Endodermal cell (in vitro differentiated cells): ENCODE measurements at regions not wholly inside any gene's neighbourhood (a gene's known extent, or its start where the extent isn't known, plus 50 kb on each side); places are given as distances from the start of the nearest gene placed in this dataset.

ENCODE experiments used
- DNase-seq: peaks from one replicate; pipeline ENCODE4 v3.0.0-alpha.2; 2017
- H3K27ac ChIP-seq: 2 replicates; pipeline ENCODE4 v1.5.1; 2013; ENCODE audit warnings: mild to moderate bottlenecking, low read depth, low read length, moderate library complexity
- H3K27me3 ChIP-seq: 2 replicates; pipeline ENCODE4 v1.6.1; 2013; ENCODE audit warnings: mild to moderate bottlenecking, low read length, moderate library complexity; ENCODE audit not compliant: insufficient read depth, control insufficient read depth, poor library complexity, severe bottlenecking
- H3K36me3 ChIP-seq: 2 replicates; pipeline ENCODE4 v1.7.0; 2013; ENCODE audit warnings: mild to moderate bottlenecking, low read length, moderate library complexity; ENCODE audit not compliant: control insufficient read depth, insufficient read depth
- H3K4me1 ChIP-seq: one replicate; pipeline ENCODE4 v1.7.0; 2013; ENCODE audit warnings: low read length; ENCODE audit not compliant: control insufficient read depth, insufficient read depth
- H3K4me3 ChIP-seq: 2 replicates; pipeline ENCODE4 v1.5.1; 2013; ENCODE audit warnings: mild to moderate bottlenecking, low read length, moderate library complexity
- H3K9ac ChIP-seq: 2 replicates; pipeline ENCODE4 v1.6.1; 2013; ENCODE audit warnings: mild to moderate bottlenecking, low read length, moderate library complexity; ENCODE audit not compliant: poor library complexity, severe bottlenecking; ENCODE audit errors: extremely low read depth
- H3K9me3 ChIP-seq: 2 replicates; pipeline ENCODE4 v1.6.1; 2013; ENCODE audit warnings: mild to moderate bottlenecking, low read length, moderate library complexity; ENCODE audit not compliant: control insufficient read depth
- H3K27ac Mint-ChIP-seq: 2 replicates; pipeline ENCODE4 v1.8.0; 2020; ENCODE audit warnings: mixed read lengths
- H3K27me3 Mint-ChIP-seq: 2 replicates; pipeline ENCODE4 v1.8.0; 2021; ENCODE audit warnings: mild to moderate bottlenecking, mixed read lengths; ENCODE audit not compliant: insufficient read depth
- H3K36me3 Mint-ChIP-seq: 2 replicates; pipeline ENCODE4 v1.8.0; 2020; ENCODE audit warnings: low read depth, mixed read lengths
- H3K4me1 Mint-ChIP-seq: 2 replicates; pipeline ENCODE4 v1.8.0; 2020; ENCODE audit warnings: mixed read lengths
- H3K4me3 Mint-ChIP-seq: 2 replicates; pipeline ENCODE4 v1.8.0; 2020; ENCODE audit warnings: mild to moderate bottlenecking, moderate library complexity, mixed read lengths
- H3K9me3 Mint-ChIP-seq: 2 replicates; pipeline ENCODE4 v1.8.0; 2020; ENCODE audit warnings: mild to moderate bottlenecking, mixed read lengths
- CTCF ChIP-seq: fragments of 200-600 bp; sonication (generic); conservative IDR thresholded peaks from 2 replicates; pipeline ENCODE4 v1.5.0; 2021; ENCODE audit warnings: antibody characterized with exemption, mild to moderate bottlenecking
- WGBS, 2 experiments: methylation state at CpG; one replicate each; pipeline versions ENCODE4 v1.1.5 to v1.1.7; 2013; ENCODE audit warnings: missing lambda C conversion rate in 2 of 2, mixed read lengths in 1 of 2; ENCODE audit not compliant: insufficient coverage in 1 of 2, insufficient read length in 1 of 2; 5-methylcytosine and 5-hydroxymethylcytosine counted together

- H3K27ac Mint-ChIP-seq = no peak overlapping the region
Observed at GRCh38 chr9:129322641-129323375, 144.7 kb upstream of the IER5L start.

GRCh38 chr9:129322022-129322621 lies 144.1 kb upstream of the IER5L start:
- H3K27ac ChIP-seq = no peak overlapping the region
- Mint-ChIP-seq H3K27ac (no peak overlapping the region), H3K27me3 (no peaks in the 10 kb centered on the region), H3K36me3 (no peaks in the 10 kb centered on the region), H3K4me3 (no peak overlapping the region), H3K9me3 (no peaks in the 10 kb centered on the region), H3K4me1 (peaks cover 6% of the 10 kb centered on the region)
- H3K27me3 ChIP-seq = no peaks in the 10 kb centered on the region
- DNase-seq = peak; percentile 52
- no peaks in the 10 kb centered on the region for H3K4me1 ChIP-seq
- no peaks in the 10 kb centered on the region for H3K36me3 ChIP-seq
- H3K4me3 ChIP-seq = no peak overlapping the region
- peak; percentile 34 for TF ChIP-seq CTCF
- WGBS, 2 experiments = 95% methylated on average over 5 to 7 of the region's 7 CpGs
- no peaks in the 10 kb centered on the region for H3K9me3 ChIP-seq
- H3K9ac ChIP-seq = no peak overlapping the region

More at GRCh38 chr9:129322641-129323375, 144.7 kb upstream of the IER5L start:
- WGBS, 2 experiments = 91% methylated on average over 16 to 17 of the region's 17 CpGs
- Mint-ChIP-seq H3K27me3 (no peaks in the 10 kb centered on the region), H3K4me1 (peaks cover 6% of the 10 kb centered on the region), H3K4me3 (no peak overlapping the region), H3K36me3 (no peaks in the 10 kb centered on the region), H3K9me3 (no peaks in the 10 kb centered on the region)
- DNase-seq = peak; percentile 30
- Histone ChIP-seq H3K36me3 (no peaks in the 10 kb centered on the region), H3K27me3 (no peaks in the 10 kb centered on the region), H3K9ac (no peak overlapping the region), H3K4me3 (no peak overlapping the region), H3K9me3 (no peaks in the 10 kb centered on the region), H3K27ac (no peak overlapping the region), H3K4me1 (no peaks in the 10 kb centered on the region)
- no peak for TF ChIP-seq CTCF

DNA sequence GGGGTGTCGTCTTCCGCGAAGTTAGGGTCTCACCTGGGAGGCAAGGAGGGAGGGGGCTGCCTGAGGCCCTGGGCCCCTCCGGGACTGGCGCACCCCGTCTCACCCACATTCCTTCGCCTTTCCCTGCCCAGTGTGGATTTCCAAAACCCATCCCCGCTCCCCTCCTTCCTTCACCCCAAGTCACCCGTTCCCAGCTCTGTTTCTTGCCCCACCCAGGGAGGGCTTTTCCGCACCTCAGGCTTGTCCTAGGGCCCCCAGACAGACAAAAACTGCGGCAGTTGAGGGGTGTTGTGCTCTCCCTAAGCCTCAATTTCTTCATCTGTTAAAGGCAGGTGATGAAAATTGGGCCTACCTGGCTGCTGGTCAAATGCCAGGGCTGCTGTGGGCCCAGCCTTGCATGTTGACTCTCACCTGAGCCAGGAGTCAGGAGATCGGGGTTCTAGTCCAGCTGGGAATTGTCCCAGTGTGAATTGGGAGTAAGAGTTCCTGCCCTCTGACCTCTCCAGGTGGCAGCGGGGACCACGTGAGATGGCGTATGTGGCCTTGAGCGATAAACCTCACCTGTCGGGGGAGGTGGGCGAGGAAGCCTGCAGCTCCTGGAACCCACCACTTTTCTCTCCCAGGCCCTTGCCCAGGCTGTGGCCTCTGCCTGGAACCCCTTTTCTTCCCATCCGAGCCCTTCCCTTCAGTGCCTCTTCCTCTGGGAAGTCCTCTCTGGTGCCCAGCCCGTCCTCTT lies 143.4 kb upstream of the IER5L start:
- Mint-ChIP-seq H3K4me3 (no peak overlapping the region), H3K27ac (no peak overlapping the region), H3K36me3 (no peaks in the 10 kb centered on the region), H3K9me3 (no peaks in the 10 kb centered on the region), H3K4me1 (peaks cover 6% of the 10 kb centered on the region), H3K27me3 (no peaks in the 10 kb centered on the region)
- 91 to 94% methylated on average over 11 to 20 of the region's 20 CpGs for WGBS, 2 experiments
- TF ChIP-seq CTCF = no peak
- Histone ChIP-seq H3K27ac (no peak overlapping the region), H3K27me3 (no peaks in the 10 kb centered on the region), H3K9me3 (no peaks in the 10 kb centered on the region), H3K4me3 (no peak overlapping the region), H3K4me1 (no peaks in the 10 kb centered on the region), H3K36me3 (no peaks in the 10 kb centered on the region), H3K9ac (no peak overlapping the region)
- no peak for DNase-seq
